ENCODE measurements at regions not wholly inside any gene's neighbourhood (a gene's known extent, or its start where the extent isn't known, plus 50 kb on each side); places are given as distances from the start of the nearest gene placed in this dataset.

DNA sequence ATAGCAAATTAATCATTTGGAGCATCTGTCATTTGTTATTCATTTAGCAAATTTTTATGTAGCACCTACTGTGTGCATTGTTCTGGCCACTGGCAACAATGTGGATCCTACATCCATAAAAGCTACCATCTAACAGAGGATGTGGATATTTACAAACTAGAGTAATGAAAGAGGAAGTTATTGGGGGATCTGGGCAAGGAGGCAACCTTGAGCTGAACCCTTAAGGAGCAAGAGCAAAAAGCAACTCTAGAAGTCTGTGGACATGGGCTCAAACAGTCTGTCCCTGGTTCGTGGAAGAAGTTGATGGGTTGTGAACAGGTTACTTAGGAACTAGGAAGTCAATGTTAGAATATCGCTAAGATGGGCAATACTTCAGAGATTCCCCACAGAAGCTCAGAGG lies 259.9 kb downstream of the SYK start:
- TF ChIP-seq POLR2A (IDR thresholded peaks at IDR 0.05; ENCODE audit: low read depth, low read length), result no peak
- no peak for TF ChIP-seq TAF1 (IDR thresholded peaks at IDR 0.05; ENCODE audit: borderline replicate concordance, low read depth, low read length)
